ENCODE measurements at regions not wholly inside any gene's neighbourhood (a gene's known extent, or its start where the extent isn't known, plus 50 kb on each side); places are given as distances from the start of the nearest gene placed in this dataset.

DNA sequence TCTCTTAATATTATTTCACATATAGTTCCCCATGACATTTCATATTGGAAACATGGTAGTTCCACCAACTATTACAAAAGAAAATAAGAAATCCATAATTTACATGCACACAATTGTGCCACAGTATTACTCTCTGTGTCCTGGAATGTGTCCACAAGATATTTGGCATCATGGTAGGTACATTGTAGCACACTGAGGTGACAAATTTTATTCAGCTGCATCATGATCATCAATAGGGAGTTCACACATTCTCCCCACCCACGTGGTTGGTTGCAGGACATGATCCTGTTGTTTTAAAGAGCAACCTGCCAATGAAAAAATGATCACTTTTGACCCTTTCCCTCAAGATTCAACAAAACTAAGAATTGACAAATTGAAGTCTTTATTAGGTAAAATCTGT, 67.1 kb upstream of the HECTD2 start:
- no peak for TF ChIP-seq POLR2A (IDR thresholded peaks at IDR 0.05)
- no peak for TF ChIP-seq POLR2AphosphoS5 (IDR thresholded peaks at IDR 0.05)
- TF ChIP-seq, protein P1, sequence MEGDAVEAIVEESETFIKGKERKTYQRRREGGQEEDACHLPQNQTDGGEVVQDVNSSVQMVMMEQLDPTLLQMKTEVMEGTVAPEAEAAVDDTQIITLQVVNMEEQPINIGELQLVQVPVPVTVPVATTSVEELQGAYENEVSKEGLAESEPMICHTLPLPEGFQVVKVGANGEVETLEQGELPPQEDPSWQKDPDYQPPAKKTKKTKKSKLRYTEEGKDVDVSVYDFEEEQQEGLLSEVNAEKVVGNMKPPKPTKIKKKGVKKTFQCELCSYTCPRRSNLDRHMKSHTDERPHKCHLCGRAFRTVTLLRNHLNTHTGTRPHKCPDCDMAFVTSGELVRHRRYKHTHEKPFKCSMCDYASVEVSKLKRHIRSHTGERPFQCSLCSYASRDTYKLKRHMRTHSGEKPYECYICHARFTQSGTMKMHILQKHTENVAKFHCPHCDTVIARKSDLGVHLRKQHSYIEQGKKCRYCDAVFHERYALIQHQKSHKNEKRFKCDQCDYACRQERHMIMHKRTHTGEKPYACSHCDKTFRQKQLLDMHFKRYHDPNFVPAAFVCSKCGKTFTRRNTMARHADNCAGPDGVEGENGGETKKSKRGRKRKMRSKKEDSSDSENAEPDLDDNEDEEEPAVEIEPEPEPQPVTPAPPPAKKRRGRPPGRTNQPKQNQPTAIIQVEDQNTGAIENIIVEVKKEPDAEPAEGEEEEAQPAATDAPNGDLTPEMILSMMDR (IDR thresholded peaks at IDR 0.05): no peak

Data from stomach (tissue), 4 donors.